K562 (cell line): ENCODE measurements at regions not wholly inside any gene's neighbourhood (a gene's known extent, or its start where the extent isn't known, plus 50 kb on each side); places are given as distances from the start of the nearest gene placed in this dataset.

ENCODE experiments used
- ATAC-seq: fragments of 200-7000 bp; cut with Tn5 transposase; 3 replicates; pipeline ENCODE4 v1.9.1; 2020; ENCODE audit warnings: moderate library complexity
- BruUV-seq: library from RNA; stranded (reverse); fragments of 400-500 nt; replicated peaks from 2 replicates; lab custom pipeline; 2021; lab: Mats Ljungman, UMichigan
- CTCF ChIA-PET: fragments of 300-600 bp; formaldehyde crosslinking; extraction: SDS; loops from one replicate; lab custom pipeline; 2021; ENCODE audit warnings: low intra/inter-chr PET ratio; lab: Yijun Ruan, JAX
- POLR2A ChIA-PET: fragments of 300-600, 350-650 bp; sonication (Branson Sonifier 250); formaldehyde crosslinking; extraction: SDS; loops from one replicate; lab custom pipeline; 2021; ENCODE audit warnings: antibody characterized with exemption, inconsistent platforms; lab: Yijun Ruan, JAX
- DNase-seq, 4 experiments: peaks; one replicate each; pipeline versions ENCODE4 v3.0.0 to v3.0.0-alpha.2; 2011 to 2018; ENCODE audit warnings: low spot score in 3 of 4, mixed read lengths in 3 of 4; ENCODE audit errors: extremely low read depth in 1 of 4
- FAIRE-seq: peaks from 2 replicates; lab custom pipeline; 2011; peaks lifted over from hg19 to GRCh38; lab: Jason Lieb, UNC
- H2AFZ ChIP-seq: 2 replicates; pipeline ENCODE4 v1.6.0; 2011; ENCODE audit warnings: low read depth, low read length, control low read depth, inconsistent platforms
- H3K27ac ChIP-seq: fragments of 200-600 bp; 3 replicates; pipeline ENCODE4 v1.8.0; 2011; ENCODE audit warnings: low read depth, mild to moderate bottlenecking, control low read depth, inconsistent platforms, low read length, moderate library complexity, mixed read lengths; ENCODE audit errors: extremely low read depth
- H3K27me3 ChIP-seq, 2 experiments: fragments of 300-600 bp in 1 of 2; 2 replicates in 1 of 2; 3 replicates in 1 of 2; pipeline versions ENCODE4 v1.6.0 to v1.8.0; 2011; ENCODE audit warnings: inconsistent platforms in 2 of 2, low read length in 2 of 2, mild to moderate bottlenecking in 1 of 2, mixed read lengths in 1 of 2, moderate library complexity in 1 of 2; ENCODE audit not compliant: control insufficient read depth in 2 of 2, insufficient read depth in 2 of 2
- H3K36me3 ChIP-seq: fragments of 300-600 bp; 3 replicates; pipeline ENCODE4 v1.8.0; 2011; ENCODE audit warnings: mild to moderate bottlenecking, low read length, inconsistent platforms; ENCODE audit not compliant: control insufficient read depth, insufficient read depth
- H3K4me1 ChIP-seq, 2 experiments: fragments of 200-600 bp in 1 of 2; replicated peaks in 1 of 2; 2 replicates in 1 of 2; 3 replicates in 1 of 2; pipeline versions ENCODE4 v1.5.1 to v1.8.0; 2011; ENCODE audit warnings: inconsistent platforms in 2 of 2, low read length in 2 of 2, mild to moderate bottlenecking in 1 of 2, mixed read lengths in 1 of 2, moderate library complexity in 1 of 2; ENCODE audit not compliant: control insufficient read depth in 2 of 2, insufficient read depth in 2 of 2
- H3K4me2 ChIP-seq: 2 replicates; pipeline ENCODE4 v1.6.1; 2011; ENCODE audit warnings: low read length, control low read depth, inconsistent platforms, mixed read lengths; ENCODE audit not compliant: insufficient read depth
- H3K4me3 ChIP-seq: fragments of 200-600 bp; sonication (generic), shearing (Covaris generic); 2 replicates; pipeline ENCODE4 v1.5.1; 2016; ENCODE audit warnings: control low read depth, inconsistent platforms
- H3K79me2 ChIP-seq: fragments of 200-600 bp; 3 replicates; pipeline ENCODE4 v1.8.0; 2011; ENCODE audit warnings: low read length, inconsistent platforms; ENCODE audit not compliant: control insufficient read depth, insufficient read depth
- H3K9ac ChIP-seq, 2 experiments: 2 replicates each; pipeline versions ENCODE4 v1.6.0 to v1.6.1; 2011; ENCODE audit warnings: low read depth in 2 of 2, low read length in 2 of 2, control low read depth in 1 of 2, inconsistent platforms in 1 of 2, mild to moderate bottlenecking in 1 of 2, mixed read lengths in 1 of 2; ENCODE audit not compliant: insufficient read depth in 1 of 2
- H3K9me1 ChIP-seq: one replicate; pipeline ENCODE4 v1.6.0; 2011; ENCODE audit warnings: inconsistent platforms, mild to moderate bottlenecking, low read length, moderate library complexity; ENCODE audit not compliant: control insufficient read depth, insufficient read depth
- H3K9me3 ChIP-seq: replicated peaks from 2 replicates; pipeline ENCODE4 v1.5.1; 2011; ENCODE audit warnings: low read depth, low read length, inconsistent platforms; ENCODE audit not compliant: control insufficient read depth, insufficient read depth
- H4K20me1 ChIP-seq: replicated peaks from 2 replicates; pipeline ENCODE4 v1.6.1; 2011; ENCODE audit warnings: low read length, inconsistent platforms, mixed read lengths; ENCODE audit not compliant: control insufficient read depth, insufficient read depth
- ARID3B ChIP-seq: fragments of 250-450 bp; sonication (Bioruptor Pico); IDR thresholded peaks from 2 replicates; pipeline ENCODE4 v1.4.0; 2020; ENCODE audit warnings: borderline replicate concordance
- BHLHE40 ChIP-seq: IDR thresholded peaks from 2 replicates; pipeline ENCODE4 v1.6.1; 2011; ENCODE audit warnings: low read length, improper control_type of control experiment
- NCOA1 ChIP-seq: fragments of 450-650 bp; IDR thresholded peaks from 2 replicates; pipeline ENCODE4 v1.6.1; 2016; ENCODE audit warnings: low read depth
- RFX1 ChIP-seq: fragments of 450-650 bp; IDR thresholded peaks from 2 replicates; pipeline ENCODE4 v1.6.1; 2016; ENCODE audit warnings: mild to moderate bottlenecking, moderate library complexity
- TCF15 ChIP-seq: fragments of 250-450 bp; sonication (Bioruptor Pico); IDR thresholded peaks from 2 replicates; pipeline ENCODE4 v1.8.0; 2022; ENCODE audit warnings: moderate library complexity, mild to moderate bottlenecking, inconsistent platforms
- ZNF76 ChIP-seq: fragments of 250-450 bp; sonication (Bioruptor Pico); IDR thresholded peaks from 2 replicates; pipeline ENCODE4 v1.4.0; 2020; ENCODE audit warnings: mild to moderate bottlenecking, moderate library complexity, borderline replicate concordance
- WGBS: fragments of 100-300 bp; shearing (Covaris generic); methylation state at CpG from one replicate; pipeline ENCODE4 v1.1.6; 2016; ENCODE audit warnings: low coverage, mixed read lengths; ENCODE audit not compliant: insufficient coverage; ENCODE audit errors: missing lambda C conversion rate; 5-methylcytosine and 5-hydroxymethylcytosine counted together
- in situ Hi-C: fragments of 300-500 bp; cut with MboI; formaldehyde crosslinking; loops from 4 replicates; pipeline ENCODE4 v1.15.0; 2018; ENCODE audit warnings: inconsistent platforms, mixed read lengths
- intact Hi-C: fragments of 100-400 bp; cut with micrococcal nuclease; formaldehyde crosslinking; loops from 2 replicates; pipeline ENCODE4 v1.14.2; 2022
- TF ChIP-seq, protein P1 (sequence below): fragments of 450-650 bp; IDR thresholded peaks from 2 replicates; pipeline ENCODE4 v1.6.1; 2016
- TF ChIP-seq, protein P2 (sequence below): sonication (generic); formaldehyde crosslinking; IDR thresholded peaks from 2 replicates; pipeline ENCODE4 v1.8.0; 2022; ENCODE audit warnings: mild to moderate bottlenecking, missing genetic modification reagents
- TF ChIP-seq, protein P3 (sequence below), 2 experiments: fragments of 450-650 bp; formaldehyde crosslinking in 1 of 2; IDR thresholded peaks; 2 replicates each; pipeline versions ENCODE4 v1.4.0 to v1.6.1; 2014 to 2020; ENCODE audit warnings: mild to moderate bottlenecking in 2 of 2, borderline replicate concordance in 1 of 2, low read depth in 1 of 2

DNA sequence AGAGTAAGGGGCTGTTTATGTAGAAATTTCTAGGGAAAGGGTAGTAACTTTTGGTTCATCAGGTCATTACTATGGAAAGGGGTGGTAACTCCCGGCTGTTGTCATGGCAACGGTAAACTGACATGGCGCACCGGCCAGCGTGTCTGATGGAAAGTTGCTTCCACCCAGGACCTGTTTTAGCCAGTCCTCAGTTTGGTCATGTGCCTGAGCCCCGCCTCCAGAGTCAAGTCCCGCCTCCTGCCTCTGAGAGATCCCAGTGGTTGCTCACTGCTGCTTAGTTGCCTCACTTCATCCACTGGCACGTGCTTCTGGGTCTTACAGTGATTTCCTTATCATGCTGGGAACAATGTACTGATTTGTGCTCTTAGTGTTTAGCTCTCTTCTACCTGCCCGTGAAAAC lies 455.2 kb upstream of the ZNF507 start:
- H3K9me3 ChIP-seq: no peaks in the 10 kb centered on the region
- BruUV-seq: no TSS peak
- ATAC-seq (peak; percentile 58; the same call in 1 of the 3 replicates), FAIRE-seq (no peak), DNase-seq (peak in 3 of 4 experiments; percentile 13 to 17 (median 17))
- WGBS: 1% methylated on average over 9 of the region's 9 CpGs
- POLR2A ChIA-PET: interaction anchor here (1.0 kb wide), 1 partner anchor 8 kb away, joined by 4 read pairs; no protein-coding TSS in a partner anchor
- no peak overlapping the region for H3K9ac ChIP-seq
- H3K4me3 ChIP-seq: no peak overlapping the region
- H3K4me2 ChIP-seq: no peak overlapping the region
- CTCF ChIA-PET: no interaction called here
- H3K36me3 ChIP-seq: no peaks in the 10 kb centered on the region
- no peaks in the 10 kb centered on the region; a peak in 1 of 5 replicates for H3K27me3 ChIP-seq
- no peaks in the 10 kb centered on the region for H3K9me1 ChIP-seq
- no peaks in the 10 kb centered on the region for H3K4me1 ChIP-seq
- H4K20me1 ChIP-seq: 0 out of 2 replicates have a peak, but pooled peaks cover 3% of the 10 kb centered on the region
- intact Hi-C loops: no loop called here
- H3K79me2 ChIP-seq: no peaks in the 10 kb centered on the region
- no peak overlapping the region for H3K27ac ChIP-seq
- no peak overlapping the region for H2AFZ ChIP-seq
- in situ Hi-C loops: no loop called here
- TF ChIP-seq, protein P1, sequence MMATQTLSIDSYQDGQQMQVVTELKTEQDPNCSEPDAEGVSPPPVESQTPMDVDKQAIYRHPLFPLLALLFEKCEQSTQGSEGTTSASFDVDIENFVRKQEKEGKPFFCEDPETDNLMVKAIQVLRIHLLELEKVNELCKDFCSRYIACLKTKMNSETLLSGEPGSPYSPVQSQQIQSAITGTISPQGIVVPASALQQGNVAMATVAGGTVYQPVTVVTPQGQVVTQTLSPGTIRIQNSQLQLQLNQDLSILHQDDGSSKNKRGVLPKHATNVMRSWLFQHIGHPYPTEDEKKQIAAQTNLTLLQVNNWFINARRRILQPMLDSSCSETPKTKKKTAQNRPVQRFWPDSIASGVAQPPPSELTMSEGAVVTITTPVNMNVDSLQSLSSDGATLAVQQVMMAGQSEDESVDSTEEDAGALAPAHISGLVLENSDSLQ: peak; percentile 54
- TF ChIP-seq NCOA1: no peak
- TF ChIP-seq BHLHE40: peak; percentile 55; the same call in 1 of the 2 replicates
- TF ChIP-seq ARID3B (CRISPR knock-in tag): no peak
- no peak for TF ChIP-seq TCF15
- TF ChIP-seq, protein P2, sequence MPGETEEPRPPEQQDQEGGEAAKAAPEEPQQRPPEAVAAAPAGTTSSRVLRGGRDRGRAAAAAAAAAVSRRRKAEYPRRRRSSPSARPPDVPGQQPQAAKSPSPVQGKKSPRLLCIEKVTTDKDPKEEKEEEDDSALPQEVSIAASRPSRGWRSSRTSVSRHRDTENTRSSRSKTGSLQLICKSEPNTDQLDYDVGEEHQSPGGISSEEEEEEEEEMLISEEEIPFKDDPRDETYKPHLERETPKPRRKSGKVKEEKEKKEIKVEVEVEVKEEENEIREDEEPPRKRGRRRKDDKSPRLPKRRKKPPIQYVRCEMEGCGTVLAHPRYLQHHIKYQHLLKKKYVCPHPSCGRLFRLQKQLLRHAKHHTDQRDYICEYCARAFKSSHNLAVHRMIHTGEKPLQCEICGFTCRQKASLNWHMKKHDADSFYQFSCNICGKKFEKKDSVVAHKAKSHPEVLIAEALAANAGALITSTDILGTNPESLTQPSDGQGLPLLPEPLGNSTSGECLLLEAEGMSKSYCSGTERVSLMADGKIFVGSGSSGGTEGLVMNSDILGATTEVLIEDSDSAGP (CRISPR knock-in tag): no peak
- peak; percentile 92 for TF ChIP-seq RFX1
- no peak for TF ChIP-seq ZNF76 (CRISPR knock-in tag)
- TF ChIP-seq, protein P3, sequence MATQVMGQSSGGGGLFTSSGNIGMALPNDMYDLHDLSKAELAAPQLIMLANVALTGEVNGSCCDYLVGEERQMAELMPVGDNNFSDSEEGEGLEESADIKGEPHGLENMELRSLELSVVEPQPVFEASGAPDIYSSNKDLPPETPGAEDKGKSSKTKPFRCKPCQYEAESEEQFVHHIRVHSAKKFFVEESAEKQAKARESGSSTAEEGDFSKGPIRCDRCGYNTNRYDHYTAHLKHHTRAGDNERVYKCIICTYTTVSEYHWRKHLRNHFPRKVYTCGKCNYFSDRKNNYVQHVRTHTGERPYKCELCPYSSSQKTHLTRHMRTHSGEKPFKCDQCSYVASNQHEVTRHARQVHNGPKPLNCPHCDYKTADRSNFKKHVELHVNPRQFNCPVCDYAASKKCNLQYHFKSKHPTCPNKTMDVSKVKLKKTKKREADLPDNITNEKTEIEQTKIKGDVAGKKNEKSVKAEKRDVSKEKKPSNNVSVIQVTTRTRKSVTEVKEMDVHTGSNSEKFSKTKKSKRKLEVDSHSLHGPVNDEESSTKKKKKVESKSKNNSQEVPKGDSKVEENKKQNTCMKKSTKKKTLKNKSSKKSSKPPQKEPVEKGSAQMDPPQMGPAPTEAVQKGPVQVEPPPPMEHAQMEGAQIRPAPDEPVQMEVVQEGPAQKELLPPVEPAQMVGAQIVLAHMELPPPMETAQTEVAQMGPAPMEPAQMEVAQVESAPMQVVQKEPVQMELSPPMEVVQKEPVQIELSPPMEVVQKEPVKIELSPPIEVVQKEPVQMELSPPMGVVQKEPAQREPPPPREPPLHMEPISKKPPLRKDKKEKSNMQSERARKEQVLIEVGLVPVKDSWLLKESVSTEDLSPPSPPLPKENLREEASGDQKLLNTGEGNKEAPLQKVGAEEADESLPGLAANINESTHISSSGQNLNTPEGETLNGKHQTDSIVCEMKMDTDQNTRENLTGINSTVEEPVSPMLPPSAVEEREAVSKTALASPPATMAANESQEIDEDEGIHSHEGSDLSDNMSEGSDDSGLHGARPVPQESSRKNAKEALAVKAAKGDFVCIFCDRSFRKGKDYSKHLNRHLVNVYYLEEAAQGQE (IDR thresholded peaks at IDR 0.05; ENCODE audit: borderline replicate concordance): peak; percentile 78
- TF ChIP-seq, protein P3 (CRISPR knock-in tag; IDR thresholded peaks at IDR 0.05; ENCODE audit: low read depth): no peak
